GM21515 (cell line): ENCODE measurements at regions not wholly inside any gene's neighbourhood (a gene's known extent, or its start where the extent isn't known, plus 50 kb on each side); places are given as distances from the start of the nearest gene placed in this dataset.
A peak's percentile ranks its signal among the peaks of the same experiment; 100 is the strongest.

Experiments
- ATAC-seq: cut with Tn5 transposase; IDR thresholded peaks from one replicate; pipeline ENCODE4 v1.9.1; 2021; ENCODE audit not compliant: unreplicated experiment

DNA sequence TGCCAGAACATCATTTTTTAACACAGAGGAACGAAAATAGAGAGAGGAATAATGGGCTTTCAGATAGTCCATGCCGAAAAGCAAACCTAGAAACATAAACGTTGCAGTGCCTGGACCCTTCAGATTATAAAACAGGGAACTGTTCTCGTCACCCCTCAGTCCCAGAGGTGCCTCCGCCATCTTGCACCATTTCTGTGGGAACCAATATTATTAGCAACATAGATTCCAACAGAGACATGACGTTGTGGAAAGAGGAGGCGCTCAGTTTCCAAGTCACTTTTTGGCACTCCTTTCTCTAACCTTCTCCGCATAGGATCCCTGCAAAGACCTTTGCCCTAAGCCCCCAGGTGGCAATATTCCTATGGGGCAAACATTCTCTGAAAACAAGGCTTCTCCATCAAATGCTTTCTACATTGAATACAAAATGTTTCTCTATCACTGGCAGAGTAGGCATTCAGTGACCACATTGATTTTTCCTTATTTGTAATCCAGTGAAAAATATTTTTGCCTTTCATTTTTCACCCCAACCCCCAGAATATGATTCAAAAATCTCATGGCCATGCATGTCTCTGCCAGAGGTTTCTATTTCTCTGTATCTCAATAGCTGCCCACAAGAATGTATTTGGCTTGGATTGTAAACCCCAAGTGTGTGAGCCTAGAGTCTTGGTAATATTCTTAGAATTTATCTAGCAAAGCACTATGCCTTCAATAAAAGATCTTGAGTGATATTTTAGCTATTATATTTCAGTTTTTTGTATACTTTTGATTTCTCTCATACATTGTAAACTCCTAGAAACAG lies 500.8 kb upstream of the WWC1 start:
- no peak for ATAC-seq

- ATAC-seq: no peak
Measured at GRCh38 chr5:167792514-167792913, 498.9 kb upstream of the WWC1 start.

DNA sequence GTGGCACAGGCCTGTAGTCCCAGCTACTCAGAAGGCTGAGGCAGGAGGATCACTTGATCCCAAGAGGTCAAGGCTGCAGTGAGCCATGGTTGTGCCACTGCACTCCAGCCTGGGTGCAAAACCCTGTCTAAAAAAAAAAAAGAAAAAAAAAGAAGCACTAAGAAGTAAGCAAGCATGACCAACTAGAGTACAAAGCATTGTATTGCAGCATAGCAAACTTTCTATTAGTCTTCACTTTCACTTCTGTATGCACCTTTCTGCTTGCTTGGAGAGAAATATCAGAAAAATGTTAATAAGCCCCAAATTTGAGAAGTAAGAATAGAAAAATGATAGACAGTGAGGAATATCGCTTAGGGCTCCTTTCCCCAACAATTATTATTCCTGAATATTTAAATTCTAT lies 497.7 kb upstream of the WWC1 start:
- no peak for ATAC-seq

DNA sequence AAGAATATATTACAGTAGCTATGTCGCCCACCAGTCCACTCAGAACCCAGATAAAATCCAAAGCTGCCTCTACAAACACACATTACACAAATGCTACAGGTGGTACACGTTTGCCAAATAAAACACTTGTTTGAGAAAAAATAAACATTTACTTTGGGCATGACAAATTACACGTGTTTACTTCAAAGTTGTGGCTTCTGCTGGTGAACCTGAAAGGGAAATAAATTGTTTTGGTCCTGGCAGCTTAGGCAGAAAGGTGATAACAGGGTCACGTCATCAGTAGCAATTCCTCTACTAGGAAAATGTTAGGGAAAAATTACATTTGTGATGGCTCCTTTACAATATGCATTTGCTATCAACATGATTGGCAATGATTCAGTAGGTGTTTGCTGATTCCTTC lies 497.3 kb upstream of the WWC1 start:
- no peak for ATAC-seq

DNA sequence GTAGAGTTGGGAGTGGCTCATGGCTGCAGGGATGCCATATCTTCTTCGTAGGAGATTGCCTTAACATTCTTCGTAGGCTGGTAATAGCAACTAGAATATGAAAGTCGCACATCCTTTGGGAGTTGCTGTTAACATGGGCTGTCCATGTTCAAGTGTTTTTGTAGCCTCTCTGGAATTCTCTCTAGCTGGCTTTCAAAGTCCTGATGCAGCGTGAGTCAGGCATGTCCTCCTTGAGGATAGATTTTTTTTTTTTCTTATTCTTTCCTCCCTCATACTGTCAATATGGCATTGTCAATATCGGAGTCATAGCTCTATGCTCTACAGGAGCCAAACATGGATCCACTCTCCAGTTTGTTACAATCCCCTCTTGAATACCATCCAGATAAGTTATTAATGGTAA lies 494.8 kb upstream of the WWC1 start:
- ATAC-seq: no peak

GRCh38 chr5:167797933-167798332 lies 493.5 kb upstream of the WWC1 start:
- no peak for ATAC-seq

- no peak for ATAC-seq
Measured at GRCh38 chr5:167798448-167798847, 493.0 kb upstream of the WWC1 start.

DNA sequence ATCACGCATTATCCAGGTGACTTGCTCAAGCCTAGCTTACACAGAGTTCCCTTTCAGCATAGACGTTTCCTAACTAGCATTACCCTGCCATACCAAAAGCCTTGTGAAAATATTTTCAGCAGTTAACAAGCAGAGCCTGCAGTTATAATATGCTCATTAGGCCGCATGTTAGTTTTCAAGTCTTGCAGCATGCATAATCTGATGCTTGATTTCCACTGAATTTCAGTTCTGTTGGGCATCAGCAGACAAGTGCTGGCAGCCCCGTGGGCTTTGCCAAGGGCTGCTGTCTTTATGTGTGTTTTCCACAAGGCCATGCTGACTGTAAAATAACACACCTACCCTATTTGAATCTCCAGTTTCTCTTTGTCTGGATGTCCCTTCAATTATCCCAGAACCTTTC lies 491.0 kb upstream of the WWC1 start:
- ATAC-seq: no peak

- no peak for ATAC-seq
Measured at GRCh38 chr5:167801999-167802398, 489.4 kb upstream of the WWC1 start.

- no peak for ATAC-seq
Measured at GRCh38 chr5:167802755-167803431, 488.6 kb upstream of the WWC1 start.

GRCh38 chr5:167804512-167805220 lies 486.8 kb upstream of the WWC1 start:
- no peak for ATAC-seq

- no peak for ATAC-seq
Measured at GRCh38 chr5:167810573-167810972, 480.9 kb upstream of the WWC1 start.

- ATAC-seq: no peak
Measured at GRCh38 chr5:167812871-167813270, 478.6 kb upstream of the WWC1 start.

DNA sequence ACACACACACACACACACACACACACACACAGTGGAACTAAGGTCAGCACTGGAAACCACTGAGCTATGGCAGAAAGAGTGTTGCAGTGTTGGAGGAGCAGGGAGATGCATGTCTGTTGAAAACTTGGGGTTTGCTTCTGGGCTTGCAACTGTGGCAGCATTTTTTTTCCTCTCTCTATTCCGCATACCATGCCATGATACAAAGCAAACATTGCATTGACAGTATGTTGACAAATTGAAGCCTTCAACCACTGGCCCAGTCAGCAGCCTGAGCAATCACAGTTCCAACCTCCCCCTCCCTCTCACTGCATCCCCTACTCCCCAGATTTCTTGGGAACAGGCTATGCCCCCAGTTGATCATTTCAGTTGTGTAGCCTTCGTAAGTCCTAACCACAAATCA lies 478.1 kb upstream of the WWC1 start:
- no peak for ATAC-seq

- ATAC-seq: no peak
Measured at GRCh38 chr5:167814040-167814439, 477.4 kb upstream of the WWC1 start.

DNA sequence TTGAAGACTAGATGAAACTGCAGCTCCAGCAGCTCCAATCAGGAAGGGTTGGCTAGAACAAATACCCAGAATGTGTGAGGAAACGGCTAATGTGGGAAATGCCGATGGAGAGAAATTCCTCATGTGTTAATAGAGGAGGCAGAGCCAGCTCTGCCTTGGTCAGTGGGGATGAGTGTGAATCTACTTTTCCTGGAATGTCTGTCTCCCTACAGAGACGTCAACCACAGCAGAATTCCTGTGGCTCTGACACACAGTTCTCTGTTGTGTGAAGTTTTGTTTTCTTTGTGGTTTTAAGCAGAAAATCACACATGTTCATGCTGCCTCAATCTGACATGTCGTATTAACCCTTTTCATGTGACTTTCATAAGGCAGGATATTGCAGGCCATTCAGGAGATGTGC lies 476.6 kb upstream of the WWC1 start:
- no peak for ATAC-seq

DNA sequence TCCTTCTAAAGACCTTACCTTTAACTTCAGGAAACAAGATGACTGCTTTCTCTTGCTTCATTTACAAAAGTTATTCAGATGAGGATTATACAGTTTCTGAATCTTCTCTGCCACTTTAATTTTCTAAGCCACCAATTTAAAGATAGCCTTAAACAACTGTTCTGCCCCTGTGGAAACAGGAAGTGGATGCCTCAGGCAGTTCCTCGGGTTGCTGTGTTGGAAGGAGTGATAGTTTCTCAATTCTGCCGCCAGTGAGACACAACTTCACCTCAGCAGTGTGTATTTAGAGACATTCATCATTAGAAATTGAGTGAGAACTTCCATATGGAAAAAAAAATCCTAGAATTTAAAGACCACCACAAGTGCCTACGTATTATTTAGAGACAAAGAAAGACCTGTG lies 475.1 kb upstream of the WWC1 start:
- no peak for ATAC-seq

GRCh38 chr5:167816864-167817263 lies 474.6 kb upstream of the WWC1 start:
- ATAC-seq: no peak

DNA sequence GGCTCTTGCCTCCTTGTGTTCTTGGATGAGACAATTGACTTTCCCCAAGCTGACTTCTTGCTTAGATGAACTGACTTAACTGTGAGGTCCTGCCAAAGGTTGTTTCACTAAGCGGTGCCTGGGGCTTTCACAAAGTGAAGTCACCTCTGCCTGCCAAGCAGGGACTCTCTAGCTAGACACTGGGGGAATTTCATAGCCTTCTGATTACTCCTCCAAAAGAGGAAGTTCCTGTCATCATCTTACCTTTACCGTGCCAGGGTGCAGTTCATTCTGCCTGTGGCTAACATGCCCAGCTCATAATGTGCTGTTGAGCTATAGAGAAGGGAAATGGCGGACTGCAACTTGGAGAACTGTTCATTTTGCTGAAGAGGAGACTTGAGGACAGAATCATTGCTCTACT lies 472.0 kb upstream of the WWC1 start:
- ATAC-seq: peak; percentile 82

- ATAC-seq: no peak
Measured at GRCh38 chr5:167820101-167820990, 471.1 kb upstream of the WWC1 start.

DNA sequence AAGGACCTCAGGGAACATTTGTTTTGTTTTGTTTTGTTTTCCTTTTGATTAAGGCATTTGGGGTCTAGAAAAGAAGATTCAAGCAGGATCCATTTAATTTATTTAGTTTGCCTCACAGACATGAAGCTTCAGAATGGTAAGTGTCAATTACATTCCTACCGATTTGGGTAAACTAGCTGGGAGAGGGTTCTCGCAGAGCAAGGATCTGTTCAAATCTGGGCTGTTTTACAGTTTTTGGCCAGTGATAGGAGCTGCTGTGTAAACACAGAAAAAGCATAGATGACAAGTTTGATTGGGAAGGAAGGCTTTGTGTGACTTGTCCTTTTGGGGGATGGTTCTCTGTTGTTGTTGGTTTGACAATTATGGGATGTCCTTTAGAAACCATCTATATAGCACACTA lies 470.3 kb upstream of the WWC1 start:
- no peak for ATAC-seq
